ENCODE measurements at regions not wholly inside any gene's neighbourhood (a gene's known extent, or its start where the extent isn't known, plus 50 kb on each side); places are given as distances from the start of the nearest gene placed in this dataset.

DNA sequence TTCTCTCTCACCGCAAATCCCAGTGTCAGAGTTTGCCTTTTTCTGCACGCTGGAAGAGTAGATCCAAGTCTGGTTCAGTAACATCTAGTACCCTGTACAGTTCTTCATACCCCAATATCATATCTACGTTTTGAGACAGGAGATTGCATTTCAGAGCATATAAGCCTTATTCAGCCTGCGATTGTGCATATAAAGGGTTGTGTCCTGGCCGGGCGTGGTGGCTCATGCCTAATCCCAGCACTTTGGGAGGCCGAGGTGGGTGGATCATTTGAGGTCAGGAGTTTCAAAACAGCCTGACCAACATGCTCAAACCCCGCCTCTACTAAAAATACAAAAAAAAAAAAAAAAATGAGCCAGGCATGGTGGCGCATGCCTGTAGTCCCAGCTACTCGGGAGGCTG, 104.9 kb downstream of the MTNR1B start:
- Histone ChIP-seq H3K4me2 (ENCODE audit: control insufficient read depth, extremely low read depth, insufficient read depth, low read depth, low read length) (no peak overlapping the region), H3K27me3 (ENCODE audit: control insufficient read depth, extremely low read depth, insufficient read depth, low read length) (no peaks in the 10 kb centered on the region), H3K9me3 (ENCODE audit: control insufficient read depth, low read depth, low read length) (no peaks in the 10 kb centered on the region), H3K9ac (ENCODE audit: control insufficient read depth, extremely low read depth, insufficient read depth, low read length) (no peak overlapping the region), H3K36me3 (ENCODE audit: control insufficient read depth in 2 of 2, extremely low read depth in 1 of 2, insufficient read depth in 2 of 2, low read length in 2 of 2) (no peaks in the 10 kb centered on the region), H3K79me2 (ENCODE audit: control insufficient read depth, insufficient read depth, low read length) (no peaks in the 10 kb centered on the region), H3K9me1 (ENCODE audit: control insufficient read depth, extremely low read depth, insufficient read depth, low read length) (no peaks in the 10 kb centered on the region), H2AFZ (ENCODE audit: control insufficient read depth, low read length) (no peak overlapping the region), H3K4me1 (ENCODE audit: control insufficient read depth, extremely low read depth, insufficient read depth, low read length) (no peaks in the 10 kb centered on the region), H3K4me3 (ENCODE audit: control insufficient read depth in 2 of 3, extremely low read depth in 1 of 3, insufficient read depth in 2 of 3, low read depth in 1 of 3, low read length in 3 of 3) (no peak overlapping the region), H4K20me1 (ENCODE audit: control insufficient read depth, extremely low read depth, insufficient read depth, low read length) (no peaks in the 10 kb centered on the region), H3K27ac (ENCODE audit: control insufficient read depth, insufficient read depth, low read length) (no peak overlapping the region)
- DNase-seq (ENCODE audit: low read depth, low spot score) (no peak), FAIRE-seq (no peak)
- TF ChIP-seq EZH2 (IDR thresholded peaks at IDR 0.05; ENCODE audit: low read length) = no peak
- TF ChIP-seq, protein P1, sequence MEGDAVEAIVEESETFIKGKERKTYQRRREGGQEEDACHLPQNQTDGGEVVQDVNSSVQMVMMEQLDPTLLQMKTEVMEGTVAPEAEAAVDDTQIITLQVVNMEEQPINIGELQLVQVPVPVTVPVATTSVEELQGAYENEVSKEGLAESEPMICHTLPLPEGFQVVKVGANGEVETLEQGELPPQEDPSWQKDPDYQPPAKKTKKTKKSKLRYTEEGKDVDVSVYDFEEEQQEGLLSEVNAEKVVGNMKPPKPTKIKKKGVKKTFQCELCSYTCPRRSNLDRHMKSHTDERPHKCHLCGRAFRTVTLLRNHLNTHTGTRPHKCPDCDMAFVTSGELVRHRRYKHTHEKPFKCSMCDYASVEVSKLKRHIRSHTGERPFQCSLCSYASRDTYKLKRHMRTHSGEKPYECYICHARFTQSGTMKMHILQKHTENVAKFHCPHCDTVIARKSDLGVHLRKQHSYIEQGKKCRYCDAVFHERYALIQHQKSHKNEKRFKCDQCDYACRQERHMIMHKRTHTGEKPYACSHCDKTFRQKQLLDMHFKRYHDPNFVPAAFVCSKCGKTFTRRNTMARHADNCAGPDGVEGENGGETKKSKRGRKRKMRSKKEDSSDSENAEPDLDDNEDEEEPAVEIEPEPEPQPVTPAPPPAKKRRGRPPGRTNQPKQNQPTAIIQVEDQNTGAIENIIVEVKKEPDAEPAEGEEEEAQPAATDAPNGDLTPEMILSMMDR (optimal IDR thresholded peaks at IDR 0.05 in 1 of 3, IDR thresholded peaks at IDR 0.05 in 1 of 3, conservative IDR thresholded peaks at IDR 0.05 in 1 of 3; ENCODE audit: extremely low read depth in 1 of 3, insufficient read depth in 2 of 3, low read length in 3 of 3) = no peak
- dilution Hi-C loops (cut with MboI; ENCODE audit: extremely low pct_ligation_motif_present, low sequenced_read_pairs) = no loop called here

- Histone ChIP-seq H3K4me3 (ENCODE audit: control insufficient read depth in 2 of 3, extremely low read depth in 1 of 3, insufficient read depth in 2 of 3, low read depth in 1 of 3, low read length in 3 of 3) (no peak overlapping the region), H3K4me1 (ENCODE audit: control insufficient read depth, extremely low read depth, insufficient read depth, low read length) (no peaks in the 10 kb centered on the region), H3K9me3 (ENCODE audit: control insufficient read depth, low read depth, low read length) (no peaks in the 10 kb centered on the region), H3K9me1 (ENCODE audit: control insufficient read depth, extremely low read depth, insufficient read depth, low read length) (no peaks in the 10 kb centered on the region), H3K27me3 (ENCODE audit: control insufficient read depth, extremely low read depth, insufficient read depth, low read length) (no peaks in the 10 kb centered on the region), H3K27ac (ENCODE audit: control insufficient read depth, insufficient read depth, low read length) (no peak overlapping the region), H3K36me3 (ENCODE audit: control insufficient read depth in 2 of 2, extremely low read depth in 1 of 2, insufficient read depth in 2 of 2, low read length in 2 of 2) (no peaks in the 10 kb centered on the region), H3K79me2 (ENCODE audit: control insufficient read depth, insufficient read depth, low read length) (no peaks in the 10 kb centered on the region), H3K4me2 (ENCODE audit: control insufficient read depth, extremely low read depth, insufficient read depth, low read depth, low read length) (no peak overlapping the region), H2AFZ (ENCODE audit: control insufficient read depth, low read length) (no peak overlapping the region), H4K20me1 (ENCODE audit: control insufficient read depth, extremely low read depth, insufficient read depth, low read length) (no peaks in the 10 kb centered on the region), H3K9ac (ENCODE audit: control insufficient read depth, extremely low read depth, insufficient read depth, low read length) (no peak overlapping the region)
- TF ChIP-seq, protein P1 (optimal IDR thresholded peaks at IDR 0.05 in 1 of 3, IDR thresholded peaks at IDR 0.05 in 1 of 3, conservative IDR thresholded peaks at IDR 0.05 in 1 of 3; ENCODE audit: extremely low read depth in 1 of 3, insufficient read depth in 2 of 3, low read length in 3 of 3) = no peak
- no peak for TF ChIP-seq EZH2 (IDR thresholded peaks at IDR 0.05; ENCODE audit: low read length)
- DNase-seq (ENCODE audit: low read depth, low spot score) (no peak), FAIRE-seq (no peak)
- dilution Hi-C loops (cut with MboI; ENCODE audit: extremely low pct_ligation_motif_present, low sequenced_read_pairs) = no loop called here
These were observed 106.3 kb downstream of the MTNR1B start for GRCh38 chr11:93075782-93076181.
